Uterus (tissue), 3 donors: ENCODE measurements at regions not wholly inside any gene's neighbourhood (a gene's known extent, or its start where the extent isn't known, plus 50 kb on each side); places are given as distances from the start of the nearest gene placed in this dataset.

Source experiments
- DNase-seq, 2 donors: peaks; one replicate each; pipeline ENCODE4 v3.0.0-alpha.2; 2019 to 2020
- H3K27ac ChIP-seq, 2 donors: fragments of 200-600 bp; sonication (generic); 1 replicate in 1 of 2; 2 replicates in 1 of 2; pipeline ENCODE4 v1.5.1; 2016 to 2018
- H3K27me3 ChIP-seq, 2 donors: fragments of 200-600 bp; sonication (generic); one replicate each; pipeline ENCODE4 v1.5.1; 2018 to 2019; ENCODE audit warnings: control low read depth in 1 of 2
- H3K36me3 ChIP-seq, 2 donors: fragments of 200-600 bp; sonication (generic); one replicate each; pipeline ENCODE4 v1.5.1; 2019; ENCODE audit warnings: control low read depth in 1 of 2
- H3K4me1 ChIP-seq, 2 donors: fragments of 200-600 bp; sonication (generic); one replicate each; pipeline ENCODE4 v1.5.1; 2018 to 2019; ENCODE audit warnings: control low read depth in 1 of 2
- H3K4me3 ChIP-seq, 2 donors: fragments of 200-600 bp; sonication (generic); 1 replicate in 1 of 2; 2 replicates in 1 of 2; pipeline ENCODE4 v1.5.1; 2018 to 2019; ENCODE audit warnings: mild to moderate bottlenecking in 1 of 2
- H3K9me3 ChIP-seq, 2 donors: fragments of 200-600 bp; sonication (generic); one replicate each; pipeline ENCODE4 v1.5.1; 2019; ENCODE audit warnings: control low read depth in 1 of 2
- POLR2A ChIP-seq, 2 donors: fragments of 450-650 bp; IDR thresholded peaks; one replicate each; pipeline ENCODE4 v1.6.1; 2016; ENCODE audit warnings: antibody characterized with exemption in 2 of 2, mild to moderate bottlenecking in 1 of 2, moderate library complexity in 1 of 2
- intact Hi-C: fragments of 100-400 bp; cut with DNase I; formaldehyde crosslinking; loops from one replicate; pipeline ENCODE4 v1.15.1; 2023; ENCODE audit warnings: low total_unique reads
- TF ChIP-seq, protein P1 (sequence below), 4 experiments: fragments of 200-600 bp in 2 of 4; fragments of 450-650 bp in 2 of 4; sonication (generic) in 2 of 4; IDR thresholded peaks; one replicate each; pipeline ENCODE4 v1.5.1; 2016 to 2019; ENCODE audit warnings: antibody characterized with exemption in 4 of 4, mild to moderate bottlenecking in 2 of 4, moderate library complexity in 1 of 4
- donor health status: DM: yes; HTN: yes; CAD: no.

GRCh38 chr22:22049684-22050083 is 67.1 kb upstream of the TOP3B start:
- intact Hi-C loops = no loop called here
- Histone ChIP-seq H3K4me3 (no peak overlapping the region), H3K27me3 (peaks cover 0 to 15% of the 10 kb centered on the region in 2 donors), H3K9me3 (no peaks in the 10 kb centered on the region), H3K27ac (no peak overlapping the region), H3K4me1 (no peaks in the 10 kb centered on the region), H3K36me3 (no peaks in the 10 kb centered on the region)
- TF ChIP-seq, protein P1, sequence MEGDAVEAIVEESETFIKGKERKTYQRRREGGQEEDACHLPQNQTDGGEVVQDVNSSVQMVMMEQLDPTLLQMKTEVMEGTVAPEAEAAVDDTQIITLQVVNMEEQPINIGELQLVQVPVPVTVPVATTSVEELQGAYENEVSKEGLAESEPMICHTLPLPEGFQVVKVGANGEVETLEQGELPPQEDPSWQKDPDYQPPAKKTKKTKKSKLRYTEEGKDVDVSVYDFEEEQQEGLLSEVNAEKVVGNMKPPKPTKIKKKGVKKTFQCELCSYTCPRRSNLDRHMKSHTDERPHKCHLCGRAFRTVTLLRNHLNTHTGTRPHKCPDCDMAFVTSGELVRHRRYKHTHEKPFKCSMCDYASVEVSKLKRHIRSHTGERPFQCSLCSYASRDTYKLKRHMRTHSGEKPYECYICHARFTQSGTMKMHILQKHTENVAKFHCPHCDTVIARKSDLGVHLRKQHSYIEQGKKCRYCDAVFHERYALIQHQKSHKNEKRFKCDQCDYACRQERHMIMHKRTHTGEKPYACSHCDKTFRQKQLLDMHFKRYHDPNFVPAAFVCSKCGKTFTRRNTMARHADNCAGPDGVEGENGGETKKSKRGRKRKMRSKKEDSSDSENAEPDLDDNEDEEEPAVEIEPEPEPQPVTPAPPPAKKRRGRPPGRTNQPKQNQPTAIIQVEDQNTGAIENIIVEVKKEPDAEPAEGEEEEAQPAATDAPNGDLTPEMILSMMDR (IDR thresholded peaks at IDR 0.05) = no peak
- no peak for TF ChIP-seq POLR2A (IDR thresholded peaks at IDR 0.05)
- no peak for DNase-seq

DNA sequence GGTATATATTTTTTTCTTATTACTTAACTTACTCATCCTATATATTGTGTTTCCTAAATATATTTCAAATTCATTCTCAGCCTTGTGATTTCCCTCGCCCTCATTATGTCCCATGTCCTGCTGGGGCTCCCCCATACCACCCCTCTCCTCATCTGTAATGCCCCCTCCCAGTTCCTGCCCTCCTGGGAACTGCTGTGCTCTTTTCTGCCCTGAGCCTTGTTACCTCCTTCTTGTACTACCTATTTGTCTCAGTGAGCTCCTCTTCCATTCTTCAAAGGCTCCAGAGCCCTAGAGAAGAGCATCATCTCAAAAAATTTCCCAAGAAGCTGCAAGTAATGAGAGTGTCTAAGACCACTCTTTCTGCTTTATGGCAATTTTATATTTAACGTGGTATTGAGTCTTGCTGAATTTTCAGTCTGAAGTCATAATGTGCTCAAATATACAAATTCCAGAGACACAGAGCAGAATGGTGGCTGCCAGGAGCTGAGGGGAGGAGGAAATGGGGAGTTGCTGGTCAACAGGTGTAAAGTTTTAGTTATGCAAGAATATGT is 66.5 kb upstream of the TOP3B start:
- Histone ChIP-seq H3K4me1 (no peaks in the 10 kb centered on the region), H3K4me3 (no peak overlapping the region), H3K27me3 (peaks cover 0 to 15% of the 10 kb centered on the region in 2 donors), H3K27ac (no peak overlapping the region), H3K36me3 (no peaks in the 10 kb centered on the region), H3K9me3 (no peaks in the 10 kb centered on the region)
- intact Hi-C loops = no loop called here
- TF ChIP-seq, protein P1 (IDR thresholded peaks at IDR 0.05) = no peak
- TF ChIP-seq POLR2A (IDR thresholded peaks at IDR 0.05) = no peak
- DNase-seq = no peak

DNA sequence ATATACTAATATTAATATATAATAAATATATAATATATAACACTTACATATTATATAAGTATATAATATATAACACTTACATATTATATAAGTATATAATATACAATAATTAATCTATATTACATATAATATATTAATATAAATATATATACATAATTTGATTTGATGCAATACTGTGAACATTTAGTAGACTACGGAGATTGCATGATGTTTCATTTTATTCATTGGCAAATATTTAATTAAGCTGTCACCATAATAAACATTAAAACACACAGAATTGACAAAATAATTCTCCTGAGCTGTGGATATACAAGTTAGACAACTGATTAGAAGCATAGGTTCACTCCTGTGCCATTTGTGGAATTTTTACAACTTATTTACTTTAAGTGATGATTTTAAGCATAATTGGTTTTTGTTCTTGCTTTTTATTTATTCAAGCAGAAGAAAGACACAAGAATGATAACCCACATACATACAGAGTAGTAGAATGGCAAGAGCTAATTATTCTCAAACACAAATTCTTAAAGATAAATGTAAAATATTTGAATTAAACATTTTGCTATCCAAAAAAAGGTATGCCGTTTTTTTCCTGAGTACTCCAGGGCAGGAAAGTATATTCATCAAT is 65.8 kb upstream of the TOP3B start:
- H3K36me3 ChIP-seq = no peaks in the 10 kb centered on the region
- DNase-seq = no peak
- H3K27me3 ChIP-seq = peaks cover 0 to 15% of the 10 kb centered on the region in 2 donors
- no peak overlapping the region for H3K27ac ChIP-seq
- no peak overlapping the region for H3K4me3 ChIP-seq
- TF ChIP-seq, protein P1 (IDR thresholded peaks at IDR 0.05) = no peak
- no peak for TF ChIP-seq POLR2A (IDR thresholded peaks at IDR 0.05)
- intact Hi-C loops = no loop called here
- H3K4me1 ChIP-seq = no peaks in the 10 kb centered on the region
- H3K9me3 ChIP-seq = no peaks in the 10 kb centered on the region

GRCh38 chr22:22047776-22048175 is 65.2 kb upstream of the TOP3B start:
- H3K4me3 ChIP-seq = no peak overlapping the region
- intact Hi-C loops = no loop called here
- H3K27me3 ChIP-seq = peaks cover 0 to 15% of the 10 kb centered on the region in 2 donors
- no peak overlapping the region for H3K27ac ChIP-seq
- no peaks in the 10 kb centered on the region for H3K4me1 ChIP-seq
- no peaks in the 10 kb centered on the region for H3K9me3 ChIP-seq
- no peak for DNase-seq
- H3K36me3 ChIP-seq = no peaks in the 10 kb centered on the region
- TF ChIP-seq, protein P1 (IDR thresholded peaks at IDR 0.05) = no peak
- TF ChIP-seq POLR2A (IDR thresholded peaks at IDR 0.05) = no peak

- TF ChIP-seq, protein P1 (IDR thresholded peaks at IDR 0.05) = no peak
- no peak for TF ChIP-seq POLR2A (IDR thresholded peaks at IDR 0.05)
- Histone ChIP-seq H3K27ac (no peak overlapping the region), H3K36me3 (no peaks in the 10 kb centered on the region), H3K4me1 (no peaks in the 10 kb centered on the region), H3K9me3 (no peaks in the 10 kb centered on the region), H3K4me3 (no peak overlapping the region), H3K27me3 (peaks cover 0 to 15% of the 10 kb centered on the region in 2 donors)
- DNase-seq = no peak
- intact Hi-C loops = no loop called here
Measured at GRCh38 chr22:22047266-22047665, 64.7 kb upstream of the TOP3B start.
